ENCODE measurements at regions not wholly inside any gene's neighbourhood (a gene's known extent, or its start where the extent isn't known, plus 50 kb on each side); places are given as distances from the start of the nearest gene placed in this dataset.

- ChIA-PET RAD21 (ENCODE audit: low non-redundant PET in 1 of 2, low total read pairs in 2 of 2, uncharacterized antibody in 2 of 2, unreplicated experiment in 2 of 2) (no interaction called here), POLR2A (no interaction called here), CTCF (no interaction called here)
- no peak overlapping the region for H3K4me2 ChIP-seq (ENCODE audit: low read length)
- intact Hi-C loops (cut with micrococcal nuclease) = no loop called here
- ATAC-seq = no peak
- H3K4me1 ChIP-seq (ENCODE audit: control insufficient read depth in 1 of 2, insufficient read depth in 2 of 2, low read length in 2 of 2) = no peaks in the 10 kb centered on the region
- H3K79me2 ChIP-seq (ENCODE audit: insufficient read depth, low read length) = no peaks in the 10 kb centered on the region
- H3K27ac ChIP-seq (ENCODE audit: low read depth, low read length) = no peak overlapping the region
- no peak overlapping the region for H3K9ac ChIP-seq (ENCODE audit: low read length)
- H3K36me3 ChIP-seq (ENCODE audit: control insufficient read depth in 1 of 2, insufficient read depth in 2 of 2, low read length in 2 of 2) = no peaks in the 10 kb centered on the region
- H3K9me3 ChIP-seq (ENCODE audit: control insufficient read depth in 1 of 2, insufficient read depth in 1 of 2, low read depth in 1 of 2, low read length in 2 of 2) = peaks cover 0 to 8% of the 10 kb centered on the region in 2 experiments; a peak in 1 of 4 replicates
- no TSS peak for BruUV-seq (replicated peaks)
- H4K20me1 ChIP-seq (ENCODE audit: insufficient read depth) = no peaks in the 10 kb centered on the region
- no peaks in the 10 kb centered on the region for H3K9me2 ChIP-seq (ENCODE audit: insufficient read depth)
- H3K27me3 ChIP-seq (ENCODE audit: insufficient read depth, low read length) = no peaks in the 10 kb centered on the region
- no peak overlapping the region for H3K4me3 ChIP-seq (replicated peaks in 1 of 2; ENCODE audit: low read depth in 1 of 2, low read length in 2 of 2)
- no peak for DNase-seq (ENCODE audit: low read depth, low spot score)
- TF ChIP-seq SIN3A (IDR thresholded peaks at IDR 0.05; ENCODE audit: low read depth) (no peak), RAD21 (IDR thresholded peaks at IDR 0.05; ENCODE audit: low read depth) (no peak), FOSL1 (IDR thresholded peaks at IDR 0.05; ENCODE audit: low read depth) (no peak), ELF1 (IDR thresholded peaks at IDR 0.05; ENCODE audit: borderline replicate concordance, low read depth) (no peak), ZFX (IDR thresholded peaks at IDR 0.05) (no peak), EZH2 (IDR thresholded peaks at IDR 0.05) (no peak), ATF3 (IDR thresholded peaks at IDR 0.05) (no peak), SP1 (IDR thresholded peaks at IDR 0.05; ENCODE audit: low read depth) (no peak), TCF7L2 (IDR thresholded peaks at IDR 0.05; ENCODE audit: borderline replicate concordance, extremely low read depth, insufficient read depth, insufficient read length) (no peak), JUND (IDR thresholded peaks at IDR 0.05) (no peak), POLR2A (IDR thresholded peaks at IDR 0.05; ENCODE audit: borderline replicate concordance, extremely low read depth, insufficient read depth, insufficient read length) (no peak)
- TF ChIP-seq, protein P1, sequence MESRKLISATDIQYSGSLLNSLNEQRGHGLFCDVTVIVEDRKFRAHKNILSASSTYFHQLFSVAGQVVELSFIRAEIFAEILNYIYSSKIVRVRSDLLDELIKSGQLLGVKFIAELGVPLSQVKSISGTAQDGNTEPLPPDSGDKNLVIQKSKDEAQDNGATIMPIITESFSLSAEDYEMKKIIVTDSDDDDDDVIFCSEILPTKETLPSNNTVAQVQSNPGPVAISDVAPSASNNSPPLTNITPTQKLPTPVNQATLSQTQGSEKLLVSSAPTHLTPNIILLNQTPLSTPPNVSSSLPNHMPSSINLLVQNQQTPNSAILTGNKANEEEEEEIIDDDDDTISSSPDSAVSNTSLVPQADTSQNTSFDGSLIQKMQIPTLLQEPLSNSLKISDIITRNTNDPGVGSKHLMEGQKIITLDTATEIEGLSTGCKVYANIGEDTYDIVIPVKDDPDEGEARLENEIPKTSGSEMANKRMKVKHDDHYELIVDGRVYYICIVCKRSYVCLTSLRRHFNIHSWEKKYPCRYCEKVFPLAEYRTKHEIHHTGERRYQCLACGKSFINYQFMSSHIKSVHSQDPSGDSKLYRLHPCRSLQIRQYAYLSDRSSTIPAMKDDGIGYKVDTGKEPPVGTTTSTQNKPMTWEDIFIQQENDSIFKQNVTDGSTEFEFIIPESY (IDR thresholded peaks at IDR 0.05; ENCODE audit: extremely low read depth, insufficient replicate concordance, low read length) = no peak
- TF ChIP-seq, protein P2, sequence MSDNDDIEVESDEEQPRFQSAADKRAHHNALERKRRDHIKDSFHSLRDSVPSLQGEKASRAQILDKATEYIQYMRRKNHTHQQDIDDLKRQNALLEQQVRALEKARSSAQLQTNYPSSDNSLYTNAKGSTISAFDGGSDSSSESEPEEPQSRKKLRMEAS (IDR thresholded peaks at IDR 0.05) = no peak
- H2AFZ ChIP-seq (ENCODE audit: low read depth, low read length, poor library complexity, severe bottlenecking) = no peak overlapping the region
Measured at GRCh38 chr3:70861855-70862254, 549.4 kb upstream of the MDFIC2 start.
